Keratinocyte (primary cell): ENCODE measurements at regions not wholly inside any gene's neighbourhood (a gene's known extent, or its start where the extent isn't known, plus 50 kb on each side); places are given as distances from the start of the nearest gene placed in this dataset.
"Not testable (repeated sequence)": the region's sequence is repeated elsewhere in the genome, so short reads cannot be mapped to it uniquely, and the experiment has no call there.

Experiments
- DNase-seq: peaks from one replicate; pipeline ENCODE4 v3.0.0-alpha.2; 2011; ENCODE audit warnings: low read depth, missing footprints, low spot score
- FAIRE-seq: peaks from 2 replicates; lab custom pipeline; 2011; peaks lifted over from hg19 to GRCh38; lab: Jason Lieb, UNC
- H2AFZ ChIP-seq: 2 replicates; pipeline ENCODE4 v1.6.0; 2012; ENCODE audit warnings: low read length, control low read depth, inconsistent platforms; ENCODE audit not compliant: control insufficient read depth
- H3K27ac ChIP-seq: 2 replicates; pipeline ENCODE4 v1.5.1; 2011; ENCODE audit warnings: low read length; ENCODE audit not compliant: control insufficient read depth, insufficient read depth
- H3K27me3 ChIP-seq: 3 replicates; pipeline ENCODE4 v1.6.0; 2011; ENCODE audit warnings: low read length; ENCODE audit not compliant: control insufficient read depth, insufficient read depth; ENCODE audit errors: extremely low read depth
- H3K36me3 ChIP-seq, 2 experiments: 2 replicates in 1 of 2; 3 replicates in 1 of 2; pipeline ENCODE4 v1.5.1; 2011; ENCODE audit warnings: low read length in 2 of 2, mild to moderate bottlenecking in 1 of 2; ENCODE audit not compliant: control insufficient read depth in 2 of 2, insufficient read depth in 2 of 2; ENCODE audit errors: extremely low read depth in 1 of 2
- H3K4me1 ChIP-seq: 3 replicates; pipeline ENCODE4 v1.5.1; 2011; ENCODE audit warnings: low read length; ENCODE audit not compliant: control insufficient read depth, insufficient read depth; ENCODE audit errors: extremely low read depth
- H3K4me2 ChIP-seq: 3 replicates; pipeline ENCODE4 v1.6.0; 2011; ENCODE audit warnings: low read depth, low read length; ENCODE audit not compliant: control insufficient read depth, insufficient read depth; ENCODE audit errors: extremely low read depth
- H3K4me3 ChIP-seq, 3 experiments: fragments of 200-600 bp in 1 of 3; sonication (generic) in 1 of 3; 2 replicates in 2 of 3; 3 replicates in 1 of 3; pipeline ENCODE4 v1.5.1; 2011 to 2016; ENCODE audit warnings: low read length in 3 of 3, mild to moderate bottlenecking in 3 of 3, control low read depth in 2 of 3, inconsistent platforms in 1 of 3, low read depth in 1 of 3, mixed read lengths in 1 of 3, mixed run types in 1 of 3, moderate library complexity in 1 of 3; ENCODE audit not compliant: control insufficient read depth in 2 of 3, insufficient read depth in 2 of 3; ENCODE audit errors: extremely low read depth in 1 of 3
- H3K79me2 ChIP-seq: 2 replicates; pipeline ENCODE4 v1.6.0; 2012; ENCODE audit warnings: low read length; ENCODE audit not compliant: control insufficient read depth, insufficient read depth
- H3K9ac ChIP-seq: 3 replicates; pipeline ENCODE4 v1.6.0; 2011; ENCODE audit warnings: low read length; ENCODE audit not compliant: control insufficient read depth, insufficient read depth; ENCODE audit errors: extremely low read depth
- H3K9me1 ChIP-seq: 3 replicates; pipeline ENCODE4 v1.6.0; 2011; ENCODE audit warnings: low read length; ENCODE audit not compliant: control insufficient read depth, insufficient read depth; ENCODE audit errors: extremely low read depth
- H3K9me3 ChIP-seq: 2 replicates; pipeline ENCODE4 v1.5.1; 2012; ENCODE audit warnings: low read depth, low read length; ENCODE audit not compliant: control insufficient read depth
- H4K20me1 ChIP-seq: 3 replicates; pipeline ENCODE4 v1.6.0; 2011; ENCODE audit warnings: low read length; ENCODE audit not compliant: control insufficient read depth, insufficient read depth; ENCODE audit errors: extremely low read depth
- CTCF ChIP-seq, 3 experiments: IDR thresholded peaks in 1 of 3; conservative IDR thresholded peaks in 1 of 3; optimal IDR thresholded peaks in 1 of 3; 2 replicates in 2 of 3; 3 replicates in 1 of 3; pipeline versions ENCODE3 to v1.5.1; 2011; ENCODE audit warnings: low read length in 3 of 3, mild to moderate bottlenecking in 3 of 3, moderate library complexity in 2 of 3, control low read depth in 1 of 3, inconsistent platforms in 1 of 3; ENCODE audit not compliant: insufficient read depth in 2 of 3; ENCODE audit errors: extremely low read depth in 1 of 3
- EZH2 ChIP-seq: IDR thresholded peaks from one replicate; pipeline ENCODE4 v1.6.1; 2012; ENCODE audit warnings: inconsistent platforms, mild to moderate bottlenecking, low read length, moderate library complexity
- dilution Hi-C: fragments of 300-500 bp; cut with MboI; formaldehyde crosslinking; loops from one replicate; pipeline ENCODE4 v1.7.0; 2020; ENCODE audit warnings: low sequenced_read_pairs; ENCODE audit not compliant: extremely low pct_ligation_motif_present

GRCh38 chr7:55672084-55672483 is 99.8 kb upstream of the VOPP1 start:
- H3K9me1 ChIP-seq, H3K4me3 ChIP-seq, H2AFZ ChIP-seq, H3K9ac ChIP-seq, DNase-seq, dilution Hi-C loops, H3K4me2 ChIP-seq, H4K20me1 ChIP-seq, H3K36me3 ChIP-seq, FAIRE-seq, H3K4me1 ChIP-seq, H3K9me3 ChIP-seq, H3K27me3 ChIP-seq, H3K79me2 ChIP-seq, H3K27ac ChIP-seq: not testable (repeated sequence)

GRCh38 chr7:55657654-55658053 is 85.4 kb upstream of the VOPP1 start:
- no peak overlapping the region for H3K4me3 ChIP-seq
- no peaks in the 10 kb centered on the region for H3K9me3 ChIP-seq
- no peak overlapping the region for H3K9ac ChIP-seq
- DNase-seq: no peak
- H3K4me1 ChIP-seq: no peaks in the 10 kb centered on the region
- H3K9me1 ChIP-seq: no peaks in the 10 kb centered on the region
- H3K27ac ChIP-seq: no peak overlapping the region
- H3K36me3 ChIP-seq: no peaks in the 10 kb centered on the region
- H2AFZ ChIP-seq: no peak overlapping the region
- TF ChIP-seq CTCF (optimal IDR thresholded peaks at IDR 0.05 in 1 of 3, IDR thresholded peaks at IDR 0.05 in 1 of 3, conservative IDR thresholded peaks at IDR 0.05 in 1 of 3; ENCODE audit: extremely low read depth in 1 of 3, insufficient read depth in 2 of 3, low read length in 3 of 3): no peak
- no peak for TF ChIP-seq EZH2
- dilution Hi-C loops: no loop called here
- no peak overlapping the region for H3K4me2 ChIP-seq
- FAIRE-seq: no peak
- no peaks in the 10 kb centered on the region for H3K79me2 ChIP-seq
- H4K20me1 ChIP-seq: no peaks in the 10 kb centered on the region
- H3K27me3 ChIP-seq: no peaks in the 10 kb centered on the region

- TF ChIP-seq CTCF (optimal IDR thresholded peaks at IDR 0.05 in 1 of 3, IDR thresholded peaks at IDR 0.05 in 1 of 3, conservative IDR thresholded peaks at IDR 0.05 in 1 of 3; ENCODE audit: extremely low read depth in 1 of 3, insufficient read depth in 2 of 3, low read length in 3 of 3): no peak
- no peak for TF ChIP-seq EZH2
- H3K9me3 ChIP-seq: no peaks in the 10 kb centered on the region
- no peak overlapping the region for H3K9ac ChIP-seq
- no peaks in the 10 kb centered on the region for H3K36me3 ChIP-seq
- no peak overlapping the region for H3K27ac ChIP-seq
- dilution Hi-C loops: no loop called here
- no peak overlapping the region for H3K4me3 ChIP-seq
- FAIRE-seq: no peak
- H2AFZ ChIP-seq: no peak overlapping the region
- no peaks in the 10 kb centered on the region for H4K20me1 ChIP-seq
- H3K4me1 ChIP-seq: no peaks in the 10 kb centered on the region
- no peaks in the 10 kb centered on the region for H3K79me2 ChIP-seq
- no peaks in the 10 kb centered on the region for H3K27me3 ChIP-seq
- H3K9me1 ChIP-seq: no peaks in the 10 kb centered on the region
- H3K4me2 ChIP-seq: no peak overlapping the region
- DNase-seq: no peak
Measured at GRCh38 chr7:55651057-55651456, 78.8 kb upstream of the VOPP1 start.
